K562 (cell line): ENCODE measurements at regions not wholly inside any gene's neighbourhood (a gene's known extent, or its start where the extent isn't known, plus 50 kb on each side); places are given as distances from the start of the nearest gene placed in this dataset.

ENCODE experiments used
- EP300 ChIP-seq: IDR thresholded peaks from 2 replicates; pipeline ENCODE4 v1.6.1; 2012; ENCODE audit warnings: low read length, improper control_type of control experiment
- MEF2A ChIP-seq: IDR thresholded peaks from 2 replicates; pipeline ENCODE4 v1.6.1; 2011; ENCODE audit warnings: low read depth, mild to moderate bottlenecking, low read length, moderate library complexity; ENCODE audit not compliant: control insufficient read depth
- POLR2A ChIP-seq: fragments of 450-650 bp; conservative IDR thresholded peaks from 2 replicates; pipeline ENCODE4 v1.6.1; 2016
- ZNF274 ChIP-seq: IDR thresholded peaks from 2 replicates; pipeline ENCODE4 v1.6.1; 2011; ENCODE audit warnings: low read depth, mild to moderate bottlenecking, low read length, moderate library complexity, borderline replicate concordance
- TF ChIP-seq, protein P1 (sequence below), 3 experiments: IDR thresholded peaks in 2 of 3; conservative IDR thresholded peaks in 1 of 3; 2 replicates each; pipeline ENCODE4 v1.5.1; 2011 to 2012; ENCODE audit warnings: low read length in 3 of 3, mild to moderate bottlenecking in 3 of 3, control low read depth in 2 of 3, improper control_type of control experiment in 1 of 3, inconsistent platforms in 1 of 3, low read depth in 1 of 3, mixed read lengths in 1 of 3, moderate library complexity in 1 of 3; ENCODE audit not compliant: insufficient read depth in 2 of 3

DNA sequence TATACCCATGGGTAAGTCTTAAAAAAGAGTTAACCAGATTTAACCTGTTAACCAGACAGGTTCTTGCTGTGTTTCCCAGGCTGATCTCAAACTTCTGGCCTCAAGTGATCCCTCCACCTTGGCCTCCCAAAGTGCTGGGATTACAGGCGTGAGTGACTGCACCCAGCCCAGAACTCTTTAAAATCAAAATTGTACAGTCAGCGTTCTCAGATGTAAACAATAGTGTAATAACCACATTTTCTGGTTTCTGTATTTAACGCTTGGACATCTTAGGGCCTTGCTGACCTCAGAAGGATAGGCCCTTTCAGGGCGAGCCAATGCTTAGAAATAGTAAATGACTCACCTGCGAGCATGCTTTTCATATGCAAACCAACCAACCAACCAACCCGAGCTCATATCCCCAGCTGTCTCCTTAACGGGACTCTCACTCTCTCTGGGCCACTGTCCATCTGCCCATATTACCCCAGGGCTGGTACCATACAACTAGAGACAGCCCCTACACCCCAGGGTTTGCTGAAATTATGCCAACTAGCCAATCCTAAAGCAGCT lies 415.0 kb upstream of the XYLT1 start:
- no peak for TF ChIP-seq ZNF274
- TF ChIP-seq EP300: no peak
- no peak for TF ChIP-seq MEF2A
- TF ChIP-seq, protein P1, sequence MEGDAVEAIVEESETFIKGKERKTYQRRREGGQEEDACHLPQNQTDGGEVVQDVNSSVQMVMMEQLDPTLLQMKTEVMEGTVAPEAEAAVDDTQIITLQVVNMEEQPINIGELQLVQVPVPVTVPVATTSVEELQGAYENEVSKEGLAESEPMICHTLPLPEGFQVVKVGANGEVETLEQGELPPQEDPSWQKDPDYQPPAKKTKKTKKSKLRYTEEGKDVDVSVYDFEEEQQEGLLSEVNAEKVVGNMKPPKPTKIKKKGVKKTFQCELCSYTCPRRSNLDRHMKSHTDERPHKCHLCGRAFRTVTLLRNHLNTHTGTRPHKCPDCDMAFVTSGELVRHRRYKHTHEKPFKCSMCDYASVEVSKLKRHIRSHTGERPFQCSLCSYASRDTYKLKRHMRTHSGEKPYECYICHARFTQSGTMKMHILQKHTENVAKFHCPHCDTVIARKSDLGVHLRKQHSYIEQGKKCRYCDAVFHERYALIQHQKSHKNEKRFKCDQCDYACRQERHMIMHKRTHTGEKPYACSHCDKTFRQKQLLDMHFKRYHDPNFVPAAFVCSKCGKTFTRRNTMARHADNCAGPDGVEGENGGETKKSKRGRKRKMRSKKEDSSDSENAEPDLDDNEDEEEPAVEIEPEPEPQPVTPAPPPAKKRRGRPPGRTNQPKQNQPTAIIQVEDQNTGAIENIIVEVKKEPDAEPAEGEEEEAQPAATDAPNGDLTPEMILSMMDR (IDR thresholded peaks at IDR 0.05 in 2 of 3, conservative IDR thresholded peaks at IDR 0.05 in 1 of 3; ENCODE audit: insufficient read depth in 2 of 3, low read depth in 1 of 3, low read length in 3 of 3): no peak
- TF ChIP-seq POLR2A: no peak
